GM12801 (cell line): ENCODE measurements at regions not wholly inside any gene's neighbourhood (a gene's known extent, or its start where the extent isn't known, plus 50 kb on each side); places are given as distances from the start of the nearest gene placed in this dataset.

Experiments used
- TF ChIP-seq, protein P1 (sequence below): IDR thresholded peaks from one replicate; pipeline ENCODE4 v1.5.1; 2011; ENCODE audit warnings: control low read depth; ENCODE audit not compliant: insufficient read length; ENCODE audit errors: extremely low read depth

DNA sequence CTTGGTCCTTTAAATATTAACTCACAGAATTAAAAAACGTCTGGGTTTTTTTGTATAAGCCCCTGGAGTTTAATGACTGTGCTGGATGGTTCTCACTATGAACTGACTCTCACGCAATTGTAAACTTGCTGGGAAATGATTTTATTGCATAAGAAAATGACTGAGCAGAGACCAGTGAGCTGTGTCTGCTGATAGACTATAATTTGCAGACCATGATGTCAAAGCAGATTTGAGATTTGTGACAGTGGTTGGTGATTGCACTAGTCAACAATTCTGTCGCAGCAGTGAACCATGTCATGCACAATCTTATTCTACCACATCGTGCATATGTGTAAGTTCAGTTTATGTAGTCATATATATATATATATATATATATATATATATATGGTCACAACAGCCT lies 85.7 kb upstream of the C9orf72 start:
- TF ChIP-seq, protein P1, sequence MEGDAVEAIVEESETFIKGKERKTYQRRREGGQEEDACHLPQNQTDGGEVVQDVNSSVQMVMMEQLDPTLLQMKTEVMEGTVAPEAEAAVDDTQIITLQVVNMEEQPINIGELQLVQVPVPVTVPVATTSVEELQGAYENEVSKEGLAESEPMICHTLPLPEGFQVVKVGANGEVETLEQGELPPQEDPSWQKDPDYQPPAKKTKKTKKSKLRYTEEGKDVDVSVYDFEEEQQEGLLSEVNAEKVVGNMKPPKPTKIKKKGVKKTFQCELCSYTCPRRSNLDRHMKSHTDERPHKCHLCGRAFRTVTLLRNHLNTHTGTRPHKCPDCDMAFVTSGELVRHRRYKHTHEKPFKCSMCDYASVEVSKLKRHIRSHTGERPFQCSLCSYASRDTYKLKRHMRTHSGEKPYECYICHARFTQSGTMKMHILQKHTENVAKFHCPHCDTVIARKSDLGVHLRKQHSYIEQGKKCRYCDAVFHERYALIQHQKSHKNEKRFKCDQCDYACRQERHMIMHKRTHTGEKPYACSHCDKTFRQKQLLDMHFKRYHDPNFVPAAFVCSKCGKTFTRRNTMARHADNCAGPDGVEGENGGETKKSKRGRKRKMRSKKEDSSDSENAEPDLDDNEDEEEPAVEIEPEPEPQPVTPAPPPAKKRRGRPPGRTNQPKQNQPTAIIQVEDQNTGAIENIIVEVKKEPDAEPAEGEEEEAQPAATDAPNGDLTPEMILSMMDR, result no peak

DNA sequence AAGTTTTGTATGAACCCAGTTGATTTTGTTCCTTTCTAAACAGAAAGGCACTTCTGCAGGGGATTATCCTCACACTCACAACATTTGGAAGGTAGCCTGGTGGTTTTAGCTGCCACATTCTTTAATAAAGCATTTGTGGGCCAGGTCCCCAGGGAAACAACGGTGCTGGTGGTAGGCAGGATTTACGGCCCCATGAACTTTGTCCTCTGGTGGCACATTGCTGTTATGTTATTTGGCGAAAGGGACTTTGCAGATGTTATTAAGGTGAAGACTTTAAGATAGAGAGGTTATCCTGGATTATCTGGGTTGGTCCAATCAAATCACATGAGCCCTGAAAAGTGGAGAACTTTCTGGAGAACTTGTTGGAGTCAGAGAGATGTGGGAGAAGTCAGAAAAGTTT lies 86.3 kb upstream of the C9orf72 start:
- TF ChIP-seq, protein P1, result no peak

DNA sequence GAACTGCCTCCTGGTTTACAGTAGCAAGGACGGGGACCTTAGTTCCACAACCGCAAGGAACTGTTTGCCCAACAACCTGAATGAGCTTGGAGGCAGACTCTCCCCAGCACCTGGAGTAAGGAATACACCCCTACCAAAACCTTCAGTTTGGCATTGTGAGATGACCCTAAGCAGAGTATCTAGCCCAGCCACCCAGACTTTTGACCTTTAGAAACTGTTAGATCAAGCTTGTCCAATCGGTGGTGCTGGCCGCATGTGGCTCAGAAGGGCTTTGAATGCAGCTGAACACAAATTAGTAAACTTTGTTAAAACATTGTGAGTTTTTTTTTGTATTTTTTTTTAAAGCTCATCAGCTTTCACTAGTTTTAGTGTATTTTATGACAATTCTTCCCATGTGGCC lies 86.9 kb upstream of the C9orf72 start:
- TF ChIP-seq, protein P1, result no peak

DNA sequence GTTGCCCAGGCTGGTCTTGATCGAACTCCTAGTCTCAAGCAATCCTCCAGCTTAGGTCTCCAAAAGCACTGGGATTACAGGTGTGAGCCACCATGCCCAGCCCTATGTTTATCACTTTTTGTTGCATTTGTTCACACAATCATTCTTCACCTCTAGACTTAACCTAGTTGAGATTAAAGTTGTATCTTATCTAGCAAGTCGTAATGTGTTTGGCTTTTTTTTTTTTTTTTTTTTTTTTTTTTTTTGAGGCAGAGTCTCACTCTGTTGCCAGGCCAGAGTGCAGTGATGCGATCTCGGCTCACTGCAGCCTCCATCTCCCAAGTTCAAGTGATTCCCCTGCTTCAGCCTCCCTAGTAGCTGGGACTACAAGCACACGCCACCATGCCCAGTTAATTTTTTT lies 90.2 kb upstream of the C9orf72 start:
- TF ChIP-seq, protein P1, result no peak

DNA sequence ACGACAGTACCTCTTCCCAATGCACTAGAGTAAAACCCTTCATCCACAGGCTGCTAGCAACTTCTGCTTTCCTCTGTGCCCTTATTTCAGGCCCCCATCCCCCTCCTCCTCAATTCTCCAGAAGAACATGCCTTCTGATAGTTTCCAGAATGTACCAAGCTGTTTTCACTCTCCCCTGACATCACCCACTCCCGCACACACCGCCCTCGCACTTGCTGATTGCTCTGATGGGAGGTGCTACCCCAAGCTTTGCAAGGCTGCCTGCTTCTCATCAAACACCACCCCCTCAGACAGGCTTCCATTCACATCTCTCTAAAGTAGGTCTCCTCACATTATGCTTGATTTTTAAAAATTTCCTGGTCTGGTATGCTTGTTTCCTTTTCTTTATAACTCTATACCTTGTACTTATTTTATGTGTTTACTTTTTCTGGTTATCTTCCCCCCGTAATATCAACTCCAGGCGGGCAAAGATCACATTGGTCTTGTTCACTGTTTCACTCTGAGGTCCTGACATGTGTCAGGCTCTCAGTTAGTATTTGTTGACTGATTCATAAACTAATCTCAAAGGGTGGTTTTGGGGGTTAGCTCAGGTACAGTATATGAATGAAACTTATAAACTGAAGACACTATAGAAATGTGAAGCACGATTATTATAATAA lies 91.0 kb upstream of the C9orf72 start:
- TF ChIP-seq, protein P1, result no peak

DNA sequence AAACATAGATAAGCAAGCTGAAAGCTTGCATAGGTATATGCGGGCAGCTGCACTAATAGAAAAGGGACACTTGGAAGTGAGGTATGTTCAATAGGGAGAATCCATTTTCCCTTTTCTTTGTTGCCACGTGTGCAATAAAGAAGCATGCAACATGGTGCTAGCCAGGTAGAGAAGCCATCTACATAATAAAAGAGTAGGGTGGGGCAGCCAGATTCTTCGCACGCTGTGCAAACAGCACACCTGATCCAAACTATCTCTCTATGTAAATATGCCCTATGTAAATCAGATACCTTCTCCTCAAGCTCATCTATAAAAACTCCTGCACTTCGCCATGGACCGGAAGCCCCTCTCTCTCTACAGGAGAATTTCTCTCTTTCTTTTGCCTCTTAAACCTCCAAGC lies 91.9 kb upstream of the C9orf72 start:
- TF ChIP-seq, protein P1, result no peak

DNA sequence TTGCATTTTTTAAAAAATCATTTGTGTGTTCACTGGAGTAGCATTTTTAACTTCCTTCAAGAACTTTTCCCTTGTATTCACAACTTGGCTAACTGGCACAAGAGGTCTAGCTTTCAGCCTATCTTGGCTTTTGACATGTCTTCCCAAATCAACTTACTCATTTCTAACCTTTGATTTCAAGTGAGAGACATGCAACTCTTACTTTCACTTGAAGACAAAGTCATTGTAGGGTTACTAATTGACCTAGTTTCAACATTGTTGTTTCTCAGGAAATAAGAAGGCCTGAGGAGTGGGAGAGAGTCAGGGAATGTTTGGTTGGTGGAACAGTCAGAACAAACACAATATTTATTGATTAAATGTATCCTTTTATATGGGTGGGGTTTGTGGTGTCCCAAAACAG lies 95.0 kb upstream of the C9orf72 start:
- TF ChIP-seq, protein P1, result no peak
